Activated CD8-positive, alpha-beta T cell treated with anti-CD3 and anti-CD28 coated beads, Interleukin-2, amount 10 ng/mL, durations not matched to agents 7 days and 5 days (primary cell): ENCODE measurements at regions not wholly inside any gene's neighbourhood (a gene's known extent, or its start where the extent isn't known, plus 50 kb on each side); places are given as distances from the start of the nearest gene placed in this dataset.
"Not testable (repeated sequence)": the region's sequence is repeated elsewhere in the genome, so short reads cannot be mapped to it uniquely, and the experiment has no call there.

ENCODE experiments used
- ATAC-seq: fragments of 150-1000 bp; cut with Tn5 transposase; one replicate; pipeline ENCODE4 v1.10.0; 2021; ENCODE audit warnings: moderate library complexity
- CTCF ChIA-PET: fragments of 350-600 bp; sonication (Branson Sonifier 250); formaldehyde crosslinking; loops from one replicate; lab custom pipeline; 2021; ENCODE audit warnings: antibody characterized with exemption; lab: Charles Lee
- POLR2A ChIA-PET: fragments of 350-600 bp; sonication (Branson Sonifier 250); formaldehyde crosslinking; loops from one replicate; lab custom pipeline; 2021; ENCODE audit warnings: antibody characterized with exemption; lab: Charles Lee
- DNase-seq: peaks from one replicate; pipeline ENCODE4 v3.0.0-alpha.2; 2020
- H3K27ac Mint-ChIP-seq: one replicate; pipeline ENCODE4 v1.8.0; 2021; ENCODE audit warnings: mild to moderate bottlenecking, mixed read lengths
- H3K27me3 Mint-ChIP-seq: one replicate; pipeline ENCODE4 v1.8.0; 2021; ENCODE audit warnings: low read depth, mixed read lengths
- H3K36me3 Mint-ChIP-seq: one replicate; pipeline ENCODE4 v1.8.0; 2021; ENCODE audit warnings: low read depth, mixed read lengths
- H3K4me1 Mint-ChIP-seq: one replicate; pipeline ENCODE4 v1.8.0; 2021; ENCODE audit warnings: low read depth, mixed read lengths
- H3K4me3 Mint-ChIP-seq: one replicate; pipeline ENCODE4 v1.8.0; 2021; ENCODE audit warnings: mild to moderate bottlenecking, mixed read lengths
- H3K9me3 Mint-ChIP-seq: one replicate; pipeline ENCODE4 v1.8.0; 2022; ENCODE audit warnings: mixed read lengths; ENCODE audit not compliant: insufficient read depth

- H3K27me3 Mint-ChIP-seq, H3K4me3 Mint-ChIP-seq, H3K9me3 Mint-ChIP-seq, ATAC-seq, H3K36me3 Mint-ChIP-seq, H3K4me1 Mint-ChIP-seq, DNase-seq, H3K27ac Mint-ChIP-seq, CTCF ChIA-PET, POLR2A ChIA-PET: not testable (repeated sequence)
These were observed 243.4 kb downstream of the TMA16 start for GRCh38 chr4:163737846-163738245.

- H3K4me1 Mint-ChIP-seq, result no peaks in the 10 kb centered on the region
- CTCF ChIA-PET, result no interaction called here
- POLR2A ChIA-PET, result no interaction called here
These were observed 244.0 kb downstream of the TMA16 start for GRCh38 chr4:163738521-163738920.

GRCh38 chr4:163744861-163745260 lies 250.4 kb downstream of the TMA16 start:
- ChIA-PET POLR2A (no interaction called here), CTCF (no interaction called here)

More at GRCh38 chr4:163738521-163738920, 244.0 kb downstream of the TMA16 start:
- no peaks in the 10 kb centered on the region for H3K36me3 Mint-ChIP-seq
- no peaks in the 10 kb centered on the region for H3K9me3 Mint-ChIP-seq
- H3K27ac Mint-ChIP-seq, result no peak overlapping the region
- H3K27me3 Mint-ChIP-seq, result no peaks in the 10 kb centered on the region
- DNase-seq, result no peak
- no peak overlapping the region for H3K4me3 Mint-ChIP-seq
- ATAC-seq, result no peak

GRCh38 chr4:163747293-163747692 lies 252.8 kb downstream of the TMA16 start:
- Mint-ChIP-seq H3K4me3 (no peak overlapping the region), H3K27ac (no peak overlapping the region), H3K27me3 (no peaks in the 10 kb centered on the region), H3K4me1 (no peaks in the 10 kb centered on the region), H3K9me3 (no peaks in the 10 kb centered on the region), H3K36me3 (no peaks in the 10 kb centered on the region)
- ChIA-PET CTCF (no interaction called here), POLR2A (no interaction called here)
- ATAC-seq, result no peak
- DNase-seq, result no peak

More at GRCh38 chr4:163744861-163745260, 250.4 kb downstream of the TMA16 start:
- no peaks in the 10 kb centered on the region for H3K27me3 Mint-ChIP-seq
- no peaks in the 10 kb centered on the region for H3K9me3 Mint-ChIP-seq
- H3K4me3 Mint-ChIP-seq, result no peak overlapping the region
- H3K4me1 Mint-ChIP-seq, result no peaks in the 10 kb centered on the region
- no peak overlapping the region for H3K27ac Mint-ChIP-seq
- no peak for DNase-seq
- no peak for ATAC-seq
- no peaks in the 10 kb centered on the region for H3K36me3 Mint-ChIP-seq

GRCh38 chr4:163747886-163748285 lies 253.4 kb downstream of the TMA16 start:
- H3K36me3 Mint-ChIP-seq, result no peaks in the 10 kb centered on the region
- no peaks in the 10 kb centered on the region for H3K27me3 Mint-ChIP-seq
- no peak overlapping the region for H3K27ac Mint-ChIP-seq
- H3K9me3 Mint-ChIP-seq, result no peaks in the 10 kb centered on the region
- ChIA-PET CTCF (no interaction called here), POLR2A (no interaction called here)
- no peaks in the 10 kb centered on the region for H3K4me1 Mint-ChIP-seq
- no peak overlapping the region for H3K4me3 Mint-ChIP-seq
- DNase-seq, result no peak
- no peak for ATAC-seq

- H3K27me3 Mint-ChIP-seq, result no peaks in the 10 kb centered on the region
- no peak overlapping the region for H3K27ac Mint-ChIP-seq
- ATAC-seq (no peak), DNase-seq (no peak)
- H3K4me3 Mint-ChIP-seq, result no peak overlapping the region
- no peaks in the 10 kb centered on the region for H3K9me3 Mint-ChIP-seq
- ChIA-PET CTCF (no interaction called here), POLR2A (no interaction called here)
- H3K36me3 Mint-ChIP-seq, result no peaks in the 10 kb centered on the region
- no peaks in the 10 kb centered on the region for H3K4me1 Mint-ChIP-seq
These were observed 254.0 kb downstream of the TMA16 start for GRCh38 chr4:163748449-163748848.

- POLR2A ChIA-PET, result no interaction called here
- H3K36me3 Mint-ChIP-seq, result no peaks in the 10 kb centered on the region
- H3K27ac Mint-ChIP-seq, result no peak overlapping the region
- no peaks in the 10 kb centered on the region for H3K9me3 Mint-ChIP-seq
- CTCF ChIA-PET, result interaction anchor here (1.3 to 2.7 kb wide), 2 partner anchors 199 to 205 kb away, joined by 5 to 11 read pairs; no protein-coding TSS in a partner anchor
- DNase-seq (no peak), ATAC-seq (no peak)
- no peaks in the 10 kb centered on the region for H3K4me1 Mint-ChIP-seq
- H3K4me3 Mint-ChIP-seq, result no peak overlapping the region
- no peaks in the 10 kb centered on the region for H3K27me3 Mint-ChIP-seq
These were observed 260.5 kb downstream of the TMA16 start for GRCh38 chr4:163755013-163755412.

- ChIA-PET POLR2A (no interaction called here), CTCF (interaction anchor here (1.0 kb wide), 1 partner anchor 208 kb away, joined by 6 read pairs; no protein-coding TSS in a partner anchor)
- no peaks in the 10 kb centered on the region for H3K36me3 Mint-ChIP-seq
- ATAC-seq (no peak), DNase-seq (no peak)
- no peak overlapping the region for H3K4me3 Mint-ChIP-seq
- H3K9me3 Mint-ChIP-seq, result no peaks in the 10 kb centered on the region
- no peaks in the 10 kb centered on the region for H3K4me1 Mint-ChIP-seq
- H3K27me3 Mint-ChIP-seq, result no peaks in the 10 kb centered on the region
- no peak overlapping the region for H3K27ac Mint-ChIP-seq
These were observed 262.7 kb downstream of the TMA16 start for GRCh38 chr4:163757219-163757618.

GRCh38 chr4:163758032-163758431 lies 263.5 kb downstream of the TMA16 start:
- Mint-ChIP-seq H3K4me3 (no peak overlapping the region), H3K36me3 (no peaks in the 10 kb centered on the region), H3K27ac (no peak overlapping the region), H3K27me3 (no peaks in the 10 kb centered on the region), H3K9me3 (no peaks in the 10 kb centered on the region), H3K4me1 (no peaks in the 10 kb centered on the region)
- DNase-seq (no peak), ATAC-seq (no peak)
- ChIA-PET CTCF (interaction anchor here (1.0 kb wide), 1 partner anchor 208 kb away, joined by 6 read pairs; no protein-coding TSS in a partner anchor), POLR2A (no interaction called here)

- Mint-ChIP-seq H3K4me1 (no peaks in the 10 kb centered on the region), H3K9me3 (no peaks in the 10 kb centered on the region), H3K36me3 (no peaks in the 10 kb centered on the region), H3K4me3 (no peak overlapping the region), H3K27me3 (no peaks in the 10 kb centered on the region), H3K27ac (no peak overlapping the region)
- no peak for ATAC-seq
- DNase-seq, result no peak
- CTCF ChIA-PET, result no interaction called here
- POLR2A ChIA-PET, result no interaction called here
These were observed 268.3 kb downstream of the TMA16 start for GRCh38 chr4:163762741-163763140.

- Mint-ChIP-seq H3K27me3 (no peaks in the 10 kb centered on the region), H3K4me3 (no peak overlapping the region), H3K9me3 (no peaks in the 10 kb centered on the region), H3K27ac (no peak overlapping the region), H3K4me1 (no peaks in the 10 kb centered on the region), H3K36me3 (no peaks in the 10 kb centered on the region)
- ChIA-PET POLR2A (no interaction called here), CTCF (no interaction called here)
- DNase-seq, result no peak
- no peak for ATAC-seq
These were observed 270.1 kb downstream of the TMA16 start for GRCh38 chr4:163764569-163764968.

GRCh38 chr4:163768014-163768413 lies 273.5 kb downstream of the TMA16 start:
- Mint-ChIP-seq H3K36me3 (no peaks in the 10 kb centered on the region), H3K9me3 (no peaks in the 10 kb centered on the region), H3K27ac (no peak overlapping the region), H3K27me3 (no peaks in the 10 kb centered on the region), H3K4me1 (no peaks in the 10 kb centered on the region), H3K4me3 (no peak overlapping the region)
- DNase-seq (no peak), ATAC-seq (no peak)
- ChIA-PET CTCF (no interaction called here), POLR2A (no interaction called here)

- Mint-ChIP-seq H3K27me3 (no peaks in the 10 kb centered on the region), H3K4me3 (no peak overlapping the region), H3K36me3 (no peaks in the 10 kb centered on the region), H3K9me3 (no peaks in the 10 kb centered on the region), H3K27ac (no peak overlapping the region), H3K4me1 (no peaks in the 10 kb centered on the region)
- POLR2A ChIA-PET, result no interaction called here
- CTCF ChIA-PET, result no interaction called here
- DNase-seq (no peak), ATAC-seq (no peak)
These were observed 277.7 kb downstream of the TMA16 start for GRCh38 chr4:163772238-163772637.
